HL-60 (cell line): ENCODE measurements at regions not wholly inside any gene's neighbourhood (a gene's known extent, or its start where the extent isn't known, plus 50 kb on each side); places are given as distances from the start of the nearest gene placed in this dataset.

Source experiments
- DNase-seq, 2 experiments: peaks; one replicate each; pipeline ENCODE4 v3.0.0-alpha.2; 2010 to 2020; ENCODE audit warnings: low read depth in 1 of 2, low spot score in 1 of 2
- H3K27ac ChIP-seq: fragments of 250-450 bp; sonication (Bioruptor Pico); replicated peaks from 2 replicates; pipeline ENCODE4 v1.5.1; 2020; ENCODE audit warnings: mild to moderate bottlenecking, moderate library complexity
- H3K27me3 ChIP-seq: fragments of 250-450 bp; sonication (Bioruptor Pico); 2 replicates; pipeline ENCODE4 v1.5.1; 2021; ENCODE audit warnings: mild to moderate bottlenecking, moderate library complexity; ENCODE audit not compliant: insufficient read depth, poor library complexity, severe bottlenecking
- H3K4me3 ChIP-seq: replicated peaks from 2 replicates; pipeline ENCODE4 v1.5.1; 2011; ENCODE audit warnings: mild to moderate bottlenecking, control low read depth, low read length; ENCODE audit not compliant: insufficient read depth
- CTCF ChIP-seq: IDR thresholded peaks from one replicate; pipeline ENCODE4 v1.5.1; 2011; ENCODE audit warnings: low read length, control low read depth, inconsistent platforms; ENCODE audit not compliant: insufficient read depth
- GABPA ChIP-seq: IDR thresholded peaks from 2 replicates; pipeline ENCODE4 v1.6.1; 2012; ENCODE audit warnings: low read depth
- POLR2AphosphoS5 ChIP-seq: IDR thresholded peaks from 2 replicates; pipeline ENCODE4 v1.6.1; 2012; ENCODE audit warnings: low read depth
- REST ChIP-seq: IDR thresholded peaks from 2 replicates; pipeline ENCODE4 v1.6.1; 2012; ENCODE audit warnings: low read depth; ENCODE audit not compliant: insufficient replicate concordance
- SPI1 ChIP-seq: IDR thresholded peaks from 2 replicates; pipeline ENCODE4 v1.6.1; 2012; ENCODE audit warnings: low read depth, mild to moderate bottlenecking, borderline replicate concordance

- Histone ChIP-seq H3K27ac (no peak overlapping the region), H3K27me3 (no peaks in the 10 kb centered on the region), H3K4me3 (no peak overlapping the region)
- no peak for DNase-seq
- no peak for TF ChIP-seq GABPA
- TF ChIP-seq SPI1: no peak
- no peak for TF ChIP-seq CTCF
- no peak for TF ChIP-seq REST
- TF ChIP-seq POLR2AphosphoS5: no peak
Measured at GRCh38 chr5:164688437-164688836, 1183.0 kb downstream of the MAT2B start.

GRCh38 chr5:164708831-164709230, 1203.4 kb downstream of the MAT2B start:
- no peak for DNase-seq
- Histone ChIP-seq H3K4me3 (no peak overlapping the region), H3K27ac (no peak overlapping the region), H3K27me3 (no peaks in the 10 kb centered on the region)
- TF ChIP-seq POLR2AphosphoS5 (no peak), REST (no peak), CTCF (no peak), SPI1 (no peak), GABPA (no peak)

- H3K27ac ChIP-seq: no peak overlapping the region
- H3K27me3 ChIP-seq: no peaks in the 10 kb centered on the region
- TF ChIP-seq POLR2AphosphoS5: no peak
- TF ChIP-seq GABPA: no peak
- TF ChIP-seq SPI1: no peak
- no peak for TF ChIP-seq REST
- no peak for TF ChIP-seq CTCF
- H3K4me3 ChIP-seq: no peak overlapping the region
- no peak for DNase-seq
Measured at GRCh38 chr5:164713682-164714081, 1208.3 kb downstream of the MAT2B start.
